ENCODE measurements at regions not wholly inside any gene's neighbourhood (a gene's known extent, or its start where the extent isn't known, plus 50 kb on each side); places are given as distances from the start of the nearest gene placed in this dataset.

GRCh38 chr7:80991654-80992053, 72.8 kb upstream of the SEMA3C start:
- no peak for TF ChIP-seq CTCF (IDR thresholded peaks at IDR 0.05)
- no peak for TF ChIP-seq POLR2A (IDR thresholded peaks at IDR 0.05)
- no peak for TF ChIP-seq POLR2AphosphoS5 (IDR thresholded peaks at IDR 0.05)

Data from suprapubic skin (tissue), 4 donors.